Bronchial epithelial cell (primary cell): ENCODE measurements at regions not wholly inside any gene's neighbourhood (a gene's known extent, or its start where the extent isn't known, plus 50 kb on each side); places are given as distances from the start of the nearest gene placed in this dataset.
A peak's percentile ranks its signal among the peaks of the same experiment; 100 is the strongest.
"Not testable (repeated sequence)": the region's sequence is repeated elsewhere in the genome, so short reads cannot be mapped to it uniquely, and the experiment has no call there.

Experiments used
- DNase-seq: peaks from one replicate; pipeline ENCODE4 v3.0.0-alpha.2; 2010; ENCODE audit warnings: low read depth
- FAIRE-seq: peaks from 2 replicates; lab custom pipeline; 2011; peaks lifted over from hg19 to GRCh38; lab: Jason Lieb, UNC
- H3K27me3 ChIP-seq: 2 replicates; pipeline ENCODE4 v1.5.1; 2011; ENCODE audit warnings: low read length; ENCODE audit not compliant: control insufficient read depth, insufficient read depth
- H3K36me3 ChIP-seq: 2 replicates; pipeline ENCODE4 v1.5.1; 2011; ENCODE audit warnings: low read length; ENCODE audit not compliant: control insufficient read depth, insufficient read depth
- H3K4me3 ChIP-seq: 2 replicates; pipeline ENCODE4 v1.5.1; 2011; ENCODE audit warnings: mild to moderate bottlenecking, low read depth, low read length, control low read depth
- CTCF ChIP-seq: IDR thresholded peaks from 2 replicates; pipeline ENCODE4 v1.5.1; 2011; ENCODE audit warnings: mild to moderate bottlenecking, moderate library complexity, low read length, control low read depth, inconsistent platforms; ENCODE audit not compliant: insufficient read depth, severe bottlenecking

- Histone ChIP-seq H3K27me3 (no peaks in the 10 kb centered on the region), H3K4me3 (no peak overlapping the region), H3K36me3 (no peaks in the 10 kb centered on the region)
- DNase-seq (no peak), FAIRE-seq (no peak)
- no peak for TF ChIP-seq CTCF
Measured at GRCh38 chr16:80254970-80255369, 285.8 kb upstream of the DYNLRB2 start.

- TF ChIP-seq CTCF: no peak
- no peak for FAIRE-seq
Measured at GRCh38 chr16:80253741-80254140, 287.1 kb upstream of the DYNLRB2 start.

GRCh38 chr16:80250381-80250780 is 290.4 kb upstream of the DYNLRB2 start:
- FAIRE-seq (no peak), DNase-seq (no peak)
- no peaks in the 10 kb centered on the region for H3K36me3 ChIP-seq
- no peaks in the 10 kb centered on the region for H3K27me3 ChIP-seq
- TF ChIP-seq CTCF: no peak
- H3K4me3 ChIP-seq: no peak overlapping the region

More at GRCh38 chr16:80253741-80254140, 287.1 kb upstream of the DYNLRB2 start:
- Histone ChIP-seq H3K27me3 (no peaks in the 10 kb centered on the region), H3K36me3 (no peaks in the 10 kb centered on the region), H3K4me3 (no peak overlapping the region)
- no peak for DNase-seq

- H3K27me3 ChIP-seq, DNase-seq, FAIRE-seq, H3K36me3 ChIP-seq, H3K4me3 ChIP-seq: not testable (repeated sequence)
Measured at GRCh38 chr16:80243303-80243702, 297.5 kb upstream of the DYNLRB2 start.

- not testable (repeated sequence) for H3K27me3 ChIP-seq, H3K4me3 ChIP-seq, DNase-seq, FAIRE-seq, H3K36me3 ChIP-seq
Measured at GRCh38 chr16:80242279-80242678, 298.5 kb upstream of the DYNLRB2 start.

- Histone ChIP-seq H3K4me3 (no peak overlapping the region), H3K27me3 (no peaks in the 10 kb centered on the region), H3K36me3 (no peaks in the 10 kb centered on the region)
- DNase-seq: no peak
- no peak for FAIRE-seq
- TF ChIP-seq CTCF: no peak
Measured at GRCh38 chr16:80233097-80233835, 307.5 kb upstream of the DYNLRB2 start.

GRCh38 chr16:80231888-80232287 is 308.9 kb upstream of the DYNLRB2 start:
- TF ChIP-seq CTCF: no peak
- DNase-seq (peak; percentile 93), FAIRE-seq (peak; percentile 68)
- H3K4me3 ChIP-seq: no peak overlapping the region
- no peaks in the 10 kb centered on the region for H3K27me3 ChIP-seq
- H3K36me3 ChIP-seq: no peaks in the 10 kb centered on the region
